ENCODE measurements at regions not wholly inside any gene's neighbourhood (a gene's known extent, or its start where the extent isn't known, plus 50 kb on each side); places are given as distances from the start of the nearest gene placed in this dataset.

GRCh38 chr1:188769181-188769580 lies 1708.5 kb downstream of the BRINP3 start:
- Mint-ChIP-seq H3K27ac (no peak overlapping the region), H3K36me3 (ENCODE audit: low read depth) (no peaks in the 10 kb centered on the region), H3K27me3 (no peaks in the 10 kb centered on the region), H3K9me3 (peaks cover 13% of the 10 kb centered on the region), H3K4me1 (ENCODE audit: low read depth) (no peaks in the 10 kb centered on the region), H3K4me3 (no peak overlapping the region)
- TF ChIP-seq CTCF (IDR thresholded peaks at IDR 0.05), result no peak
- Histone ChIP-seq H3K36me3 (ENCODE audit: insufficient read depth, low read length) (no peaks in the 10 kb centered on the region), H3K4me3 (ENCODE audit: low read length) (no peak overlapping the region), H3K27ac (ENCODE audit: low read depth in 1 of 2, low read length in 2 of 2) (no peak overlapping the region), H3K9me3 (ENCODE audit: control insufficient read depth in 1 of 2, insufficient read depth in 1 of 2, low read length in 2 of 2) (peaks cover 0 to 16% of the 10 kb centered on the region in 2 experiments), H3K4me1 (ENCODE audit: insufficient read depth, low read length) (no peaks in the 10 kb centered on the region), H3K27me3 (ENCODE audit: control insufficient read depth in 1 of 2, insufficient read depth in 2 of 2, low read length in 2 of 2) (no peaks in the 10 kb centered on the region)
- ATAC-seq (ENCODE audit: poor library complexity), result no peak
- CTCF ChIA-PET, result no interaction called here
- POLR2A ChIA-PET, result no interaction called here
- DNase-seq, result peak in 1 of 14 experiments; percentile 3
- intact Hi-C loops (cut with DNase I, micrococcal nuclease), result no loop called here

GRCh38 chr1:188769936-188770335 lies 1707.7 kb downstream of the BRINP3 start:
- POLR2A ChIA-PET, result no interaction called here
- no peaks in the 10 kb centered on the region for H3K27me3 Mint-ChIP-seq
- no peak for TF ChIP-seq CTCF (IDR thresholded peaks at IDR 0.05)

GRCh38 chr1:188778578-188778977 lies 1699.1 kb downstream of the BRINP3 start:
- Mint-ChIP-seq H3K27ac (no peak overlapping the region), H3K36me3 (ENCODE audit: low read depth) (no peaks in the 10 kb centered on the region), H3K9me3 (peaks cover 2% of the 10 kb centered on the region), H3K4me3 (no peak overlapping the region), H3K4me1 (ENCODE audit: low read depth) (no peaks in the 10 kb centered on the region), H3K27me3 (no peaks in the 10 kb centered on the region)
- Histone ChIP-seq H3K27ac (ENCODE audit: low read depth in 1 of 2, low read length in 2 of 2) (no peak overlapping the region), H3K27me3 (ENCODE audit: control insufficient read depth in 1 of 2, insufficient read depth in 2 of 2, low read length in 2 of 2) (no peaks in the 10 kb centered on the region), H3K36me3 (ENCODE audit: insufficient read depth, low read length) (no peaks in the 10 kb centered on the region), H3K4me3 (ENCODE audit: low read length) (no peak overlapping the region), H3K4me1 (ENCODE audit: insufficient read depth, low read length) (no peaks in the 10 kb centered on the region), H3K9me3 (ENCODE audit: control insufficient read depth in 1 of 2, insufficient read depth in 1 of 2, low read length in 2 of 2) (peaks cover 4 to 9% of the 10 kb centered on the region in 2 experiments)
- TF ChIP-seq CTCF (IDR thresholded peaks at IDR 0.05), result no peak
- DNase-seq, result no peak
- no peak for ATAC-seq (ENCODE audit: poor library complexity)
- POLR2A ChIA-PET, result no interaction called here
- CTCF ChIA-PET, result no interaction called here
- intact Hi-C loops (cut with DNase I, micrococcal nuclease), result no loop called here

More at GRCh38 chr1:188769936-188770335, 1707.7 kb downstream of the BRINP3 start:
- Histone ChIP-seq H3K27ac (ENCODE audit: low read depth in 1 of 2, low read length in 2 of 2) (no peak overlapping the region), H3K27me3 (ENCODE audit: control insufficient read depth in 1 of 2, insufficient read depth in 2 of 2, low read length in 2 of 2) (no peaks in the 10 kb centered on the region), H3K36me3 (ENCODE audit: insufficient read depth, low read length) (no peaks in the 10 kb centered on the region), H3K9me3 (ENCODE audit: control insufficient read depth in 1 of 2, insufficient read depth in 1 of 2, low read length in 2 of 2) (peaks cover 0 to 16% of the 10 kb centered on the region in 2 experiments), H3K4me1 (ENCODE audit: insufficient read depth, low read length) (no peaks in the 10 kb centered on the region), H3K4me3 (ENCODE audit: low read length) (no peak overlapping the region)
- Mint-ChIP-seq H3K4me1 (ENCODE audit: low read depth) (no peaks in the 10 kb centered on the region), H3K27ac (no peak overlapping the region), H3K9me3 (peaks cover 13% of the 10 kb centered on the region), H3K4me3 (no peak overlapping the region), H3K36me3 (ENCODE audit: low read depth) (no peaks in the 10 kb centered on the region)
- ATAC-seq (ENCODE audit: poor library complexity) (no peak), DNase-seq (no peak)
- intact Hi-C loops (cut with DNase I, micrococcal nuclease), result no loop called here
- CTCF ChIA-PET, result no interaction called here
